GM18858 (cell line): ENCODE measurements at regions not wholly inside any gene's neighbourhood (a gene's known extent, or its start where the extent isn't known, plus 50 kb on each side); places are given as distances from the start of the nearest gene placed in this dataset.

Source experiments
- ATAC-seq: cut with Tn5 transposase; IDR thresholded peaks from one replicate; pipeline ENCODE4 v1.9.1; 2021; ENCODE audit not compliant: unreplicated experiment

GRCh38 chr20:24339210-24339641 lies 130.2 kb upstream of the SYNDIG1 start:
- no peak for ATAC-seq

DNA sequence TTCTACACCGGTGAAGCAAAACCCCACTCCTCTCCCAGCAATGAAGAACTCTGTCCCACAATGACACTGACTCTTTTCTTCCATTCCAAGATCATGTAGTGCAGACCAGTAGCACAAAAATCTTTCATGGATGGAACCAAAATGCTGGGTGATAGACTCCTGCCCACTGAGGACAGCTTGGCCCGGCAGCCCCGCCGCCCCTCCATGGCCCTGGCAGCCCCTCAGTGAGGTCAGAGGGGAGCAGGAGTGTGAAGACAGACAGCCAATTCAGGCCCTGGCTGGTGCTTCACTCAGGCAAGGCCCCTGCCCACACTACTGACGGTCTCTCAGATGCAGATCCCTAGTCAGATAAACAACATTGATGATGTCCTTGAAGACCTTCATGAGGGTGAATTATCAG lies 131.9 kb upstream of the SYNDIG1 start:
- no peak for ATAC-seq

- ATAC-seq, result no peak
These were observed 132.4 kb upstream of the SYNDIG1 start for GRCh38 chr20:24337069-24337468.

GRCh38 chr20:24334830-24335229 lies 134.6 kb upstream of the SYNDIG1 start:
- ATAC-seq, result no peak

DNA sequence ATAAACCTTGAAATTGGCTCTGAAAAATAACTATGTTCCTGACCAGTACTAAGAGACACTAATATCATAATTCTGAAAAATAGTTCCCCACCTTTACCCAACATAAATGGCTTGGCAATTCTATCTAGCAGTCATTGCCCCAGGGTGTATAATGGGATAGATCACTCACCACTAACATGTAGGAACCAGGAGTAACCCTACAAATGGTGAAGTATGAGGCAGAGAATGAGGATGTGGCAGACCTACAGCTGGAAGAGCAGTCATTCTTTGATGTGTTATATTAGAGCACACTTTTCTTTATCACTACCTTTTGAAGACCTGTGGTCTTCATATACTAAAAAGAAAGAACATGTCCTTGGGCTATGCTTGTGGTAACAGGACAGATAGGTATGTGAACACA lies 136.5 kb upstream of the SYNDIG1 start:
- ATAC-seq, result no peak

DNA sequence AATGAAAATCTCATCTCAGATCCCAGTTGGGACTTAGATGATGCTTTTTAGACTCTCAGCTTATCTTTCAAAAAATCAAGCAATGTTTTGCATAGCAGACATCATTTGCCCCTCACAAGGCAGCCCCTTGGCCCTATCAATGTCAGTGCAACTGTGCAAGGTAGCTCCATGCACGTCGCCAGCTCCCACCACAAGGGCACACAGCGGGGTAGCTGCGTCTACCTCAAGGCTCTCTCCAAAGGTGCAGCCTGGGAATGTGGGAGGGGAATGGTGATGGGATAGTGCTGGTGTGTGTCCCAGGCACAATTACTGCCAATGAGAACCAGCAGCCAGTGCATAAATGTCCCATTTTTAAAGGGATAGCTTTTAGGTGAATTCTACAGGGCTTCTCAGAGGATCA lies 137.5 kb upstream of the SYNDIG1 start:
- ATAC-seq, result no peak

GRCh38 chr20:24328901-24329300 lies 140.5 kb upstream of the SYNDIG1 start:
- no peak for ATAC-seq

DNA sequence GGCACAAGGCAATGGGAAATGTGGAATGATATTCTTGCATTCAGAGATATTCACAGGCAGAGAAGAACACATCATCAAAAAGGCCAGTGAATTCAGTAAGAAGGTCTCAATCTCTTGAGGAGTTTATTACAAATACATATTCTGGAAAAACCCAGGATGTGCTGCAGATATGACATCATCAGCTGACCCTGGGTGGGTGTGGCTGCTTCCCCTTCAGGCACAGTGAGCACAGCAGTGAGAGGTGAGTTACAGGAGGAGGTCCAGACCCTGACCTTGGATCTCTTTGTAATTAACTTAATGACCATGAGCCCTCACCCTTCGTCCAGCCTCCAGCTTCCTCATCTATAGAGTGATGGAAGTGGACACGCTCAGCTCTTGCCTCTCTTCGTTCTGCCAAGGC lies 147.5 kb upstream of the SYNDIG1 start:
- no peak for ATAC-seq

DNA sequence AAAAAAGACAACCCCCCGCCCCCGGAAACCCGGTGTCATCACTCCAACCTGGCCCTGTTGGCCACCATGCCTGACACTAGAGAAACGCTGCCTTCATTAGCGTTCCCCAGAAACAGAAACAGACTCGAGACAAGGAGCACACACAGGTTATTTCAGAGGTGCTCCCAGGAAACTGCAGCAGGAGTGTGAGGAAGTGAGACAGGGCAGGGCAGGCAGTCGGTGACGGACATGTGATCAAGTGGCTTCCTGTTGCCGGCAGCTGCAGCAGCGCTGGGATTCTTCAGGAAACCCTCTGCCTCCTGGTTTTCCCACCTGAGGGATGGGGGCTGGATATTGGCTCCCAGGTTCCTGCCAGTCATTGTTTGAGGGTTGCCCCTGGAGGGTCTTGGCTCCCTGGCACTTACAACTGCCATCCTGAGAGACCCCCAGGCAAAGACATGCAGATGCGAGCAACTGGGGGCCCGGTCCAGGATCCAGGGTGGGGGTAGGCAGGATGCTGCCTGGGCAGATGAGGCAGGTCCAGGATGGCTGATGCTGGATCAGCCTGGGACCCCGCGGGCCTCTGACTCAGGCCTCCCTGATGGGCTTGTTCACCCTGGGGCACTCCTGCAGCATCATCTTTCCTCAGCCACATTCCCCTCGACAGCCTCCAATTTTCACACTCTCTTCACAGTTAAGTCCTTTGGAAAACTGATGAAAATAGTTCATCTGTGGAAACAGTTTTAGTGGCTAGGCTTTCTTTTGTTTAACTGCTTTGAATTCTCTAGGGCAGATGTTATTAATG lies 150.7 kb upstream of the SYNDIG1 start:
- ATAC-seq, result no peak

- ATAC-seq, result no peak
These were observed 152.2 kb upstream of the SYNDIG1 start for GRCh38 chr20:24317224-24317623.

DNA sequence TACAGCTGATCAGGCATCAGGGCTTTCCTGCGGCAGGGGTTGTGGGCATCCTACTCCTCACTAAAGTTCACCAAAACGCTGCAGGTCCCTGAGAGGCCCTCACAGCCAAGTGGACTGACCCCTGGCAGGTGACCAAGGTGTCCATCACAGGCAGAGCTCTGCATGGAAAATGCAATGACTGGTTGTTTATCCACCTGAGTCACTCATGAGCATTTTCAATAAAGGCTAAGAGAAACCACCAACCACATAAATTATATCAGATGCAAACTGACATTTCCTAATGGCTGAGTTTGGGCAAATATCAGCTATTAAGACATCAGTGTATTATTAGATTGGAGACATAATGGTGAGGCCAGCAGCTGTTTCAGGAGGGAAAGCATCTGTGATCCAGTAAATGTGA lies 152.7 kb upstream of the SYNDIG1 start:
- no peak for ATAC-seq

DNA sequence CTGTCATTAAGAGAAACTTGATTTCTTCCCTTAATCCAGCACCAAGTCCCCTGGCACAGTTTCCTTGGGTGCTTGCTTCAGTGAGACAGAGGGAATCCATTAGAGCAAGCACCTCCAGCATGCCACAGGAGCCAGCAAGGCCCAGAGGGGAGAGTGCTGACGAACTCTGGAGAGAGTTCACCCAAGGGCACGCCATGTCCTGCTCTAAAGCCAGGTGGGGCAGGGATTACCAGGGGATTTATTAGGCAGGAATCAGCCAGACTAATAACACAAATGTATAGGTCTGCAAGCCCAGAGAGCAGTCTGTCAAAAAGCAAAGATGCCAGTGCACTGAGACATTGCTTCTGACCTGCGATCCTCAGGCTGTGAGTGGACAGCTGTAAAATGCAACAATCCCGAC lies 155.4 kb upstream of the SYNDIG1 start:
- no peak for ATAC-seq

DNA sequence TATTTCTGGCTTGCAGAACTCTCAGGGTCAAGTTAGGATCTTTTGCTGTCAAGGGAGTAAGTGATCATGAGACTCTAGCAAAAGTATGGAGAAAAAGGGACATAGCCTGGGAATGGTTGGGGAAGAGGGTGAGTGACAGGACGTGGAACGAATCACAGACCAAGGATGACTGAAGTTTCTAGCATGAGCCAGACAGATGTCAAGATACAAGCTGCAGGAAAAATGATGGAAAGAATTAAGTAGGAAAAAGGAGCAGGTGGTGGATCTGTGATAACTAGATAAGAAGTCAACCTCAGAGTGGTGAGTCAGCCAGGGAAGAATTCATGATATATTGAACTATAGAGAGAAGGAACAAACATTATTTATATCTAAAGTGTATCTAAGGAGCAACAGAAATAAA lies 159.8 kb upstream of the SYNDIG1 start:
- ATAC-seq, result no peak

DNA sequence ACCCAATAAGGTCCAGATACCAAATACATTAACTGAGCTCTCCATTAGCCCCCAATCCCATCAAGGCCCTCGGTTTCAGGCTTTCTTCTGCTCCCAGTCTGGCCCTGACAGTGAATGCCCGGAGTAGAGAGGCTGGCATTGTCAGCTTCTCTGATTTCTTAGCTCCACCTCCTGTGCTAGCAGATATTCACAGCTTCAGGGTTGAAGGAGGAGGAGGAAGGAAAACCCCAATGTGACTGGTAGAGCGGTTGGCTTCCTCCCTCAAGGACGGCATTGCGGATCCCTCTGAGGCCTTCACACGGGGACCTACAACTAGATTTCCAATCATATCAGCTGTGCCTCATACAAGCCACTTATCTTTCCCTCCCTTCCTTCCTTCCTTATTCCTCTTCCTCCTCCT lies 164.1 kb upstream of the SYNDIG1 start:
- no peak for ATAC-seq

DNA sequence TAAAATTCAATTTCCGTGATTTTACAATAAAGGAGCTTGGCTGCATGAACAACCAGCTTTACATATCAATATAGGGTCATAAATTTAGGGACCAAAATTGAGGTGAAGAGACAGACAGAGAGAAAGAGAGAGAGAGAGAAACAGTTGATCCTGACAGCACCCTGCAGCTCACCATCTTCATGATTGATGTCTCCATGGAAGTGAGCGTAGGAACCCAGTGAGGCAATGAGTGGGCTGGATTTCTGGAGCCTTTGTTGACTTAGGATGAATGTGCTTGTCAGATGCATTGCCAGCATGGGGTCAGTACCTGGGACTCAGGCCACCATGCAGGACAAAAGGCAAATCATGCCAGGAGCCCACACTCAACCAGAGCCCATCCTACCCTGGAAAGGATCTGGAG lies 165.1 kb upstream of the SYNDIG1 start:
- no peak for ATAC-seq

- no peak for ATAC-seq
These were observed 165.8 kb upstream of the SYNDIG1 start for GRCh38 chr20:24303393-24304170.

DNA sequence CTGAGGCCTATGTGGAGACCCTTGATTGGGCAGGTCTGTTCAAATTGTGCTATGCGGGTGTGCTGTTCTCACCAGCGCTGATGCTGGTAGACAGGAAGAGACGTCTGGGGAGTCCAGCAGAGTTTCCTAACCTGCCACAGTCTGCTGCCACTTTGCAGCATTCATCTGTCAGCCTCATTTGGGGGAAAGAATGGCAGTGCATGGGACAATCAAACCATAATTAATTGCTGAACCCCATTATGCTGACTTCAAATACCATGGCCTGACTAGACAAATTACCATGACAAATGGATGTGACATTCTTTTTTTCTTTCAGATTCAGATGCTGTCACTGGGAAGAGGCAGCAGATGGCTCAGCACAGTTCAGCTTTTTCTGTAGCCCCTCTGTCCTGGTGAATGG lies 171.4 kb upstream of the SYNDIG1 start:
- ATAC-seq, result no peak

DNA sequence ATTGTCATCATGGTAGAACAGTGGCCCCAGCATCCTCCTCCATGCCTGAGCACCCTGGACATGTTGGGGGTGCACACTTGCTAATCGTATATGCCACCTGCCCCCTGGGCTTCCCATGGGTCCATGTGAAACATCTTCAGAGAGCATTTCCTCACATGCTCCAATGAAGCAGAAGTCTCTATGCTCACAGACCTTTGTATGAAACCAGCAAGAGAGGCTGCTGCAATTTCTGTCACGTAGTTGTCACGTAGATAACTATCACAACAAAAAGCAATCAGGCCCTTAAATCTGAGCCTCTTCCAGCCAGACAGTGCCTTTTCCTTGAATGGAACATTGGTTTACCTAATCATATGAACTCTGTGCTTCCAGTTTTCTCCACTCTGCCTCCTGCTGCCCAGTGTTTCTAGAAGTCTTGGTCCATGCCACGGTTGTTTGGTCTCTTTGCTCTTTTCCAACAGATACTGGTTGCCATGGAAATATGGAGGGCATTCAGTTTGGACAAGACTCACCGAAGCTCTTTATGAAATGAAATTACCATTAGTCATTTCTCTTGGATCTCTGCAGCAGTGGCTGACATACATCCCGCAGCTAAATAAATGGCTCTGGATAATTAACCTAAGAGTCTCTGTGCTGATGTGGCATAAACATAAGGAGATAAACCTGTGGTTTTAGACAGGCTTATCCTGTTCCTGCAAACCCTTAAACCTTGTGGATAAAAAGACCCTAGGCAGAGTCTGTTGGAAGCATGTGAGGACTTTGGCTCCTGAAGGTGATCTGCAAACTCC lies 172.8 kb upstream of the SYNDIG1 start:
- no peak for ATAC-seq

DNA sequence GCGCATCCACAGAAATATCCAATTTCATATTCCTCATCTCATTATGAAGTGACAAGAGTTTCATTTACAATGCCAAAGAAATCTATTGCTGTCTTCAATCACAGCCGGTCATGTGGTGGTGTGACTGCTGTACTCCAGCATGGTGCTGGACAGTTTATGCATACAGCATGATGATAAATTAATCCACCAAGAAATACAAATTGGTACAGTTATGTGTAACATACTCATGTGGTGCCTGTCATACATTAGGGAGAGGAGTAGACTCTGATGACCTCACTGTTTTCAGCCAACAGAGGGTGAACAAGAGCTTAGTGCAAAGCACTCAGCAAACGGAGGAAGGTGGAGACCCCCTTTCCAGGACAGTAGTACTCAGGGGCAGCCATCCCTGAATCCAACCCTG lies 178.4 kb upstream of the SYNDIG1 start:
- no peak for ATAC-seq

DNA sequence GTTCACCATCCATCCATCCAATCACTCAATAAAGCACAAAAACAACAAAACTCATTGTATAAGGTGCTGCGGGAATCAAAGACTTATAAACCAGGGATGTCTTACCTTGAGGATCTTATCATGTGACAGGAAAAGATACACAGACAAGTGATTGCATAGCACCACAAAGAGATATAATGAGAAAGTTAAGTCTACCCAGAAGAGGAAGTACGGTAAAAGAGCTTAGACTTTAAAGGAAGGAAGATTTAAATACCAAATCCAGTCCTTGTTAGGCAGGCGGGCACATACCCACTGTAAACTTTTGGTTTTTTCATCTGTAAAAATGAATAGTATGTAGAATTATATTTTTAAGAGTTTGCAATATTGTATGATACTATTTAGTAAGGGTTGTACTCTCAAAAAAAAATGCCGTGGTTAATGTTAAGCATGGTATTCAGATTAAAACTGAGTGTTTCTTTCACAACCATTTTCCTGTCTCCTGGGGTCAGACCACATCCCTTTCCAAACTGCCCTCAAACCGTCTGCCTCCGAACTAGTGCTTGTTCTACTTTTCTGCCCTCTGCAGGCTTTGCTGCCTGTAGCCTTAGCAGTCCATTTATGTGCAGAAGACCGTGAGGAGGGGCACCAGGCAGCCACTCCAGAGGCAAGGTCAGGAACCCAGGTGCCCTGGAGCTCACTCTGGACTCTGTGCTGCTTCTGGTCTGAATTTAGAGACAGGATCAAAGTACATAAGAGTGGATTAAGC lies 179.5 kb upstream of the SYNDIG1 start:
- ATAC-seq, result no peak

- ATAC-seq, result no peak
These were observed 186.2 kb upstream of the SYNDIG1 start for GRCh38 chr20:24283186-24283585.
